ACC112 (cell line): ENCODE measurements at regions not wholly inside any gene's neighbourhood (a gene's known extent, or its start where the extent isn't known, plus 50 kb on each side); places are given as distances from the start of the nearest gene placed in this dataset.
"Not testable (repeated sequence)": the region's sequence is repeated elsewhere in the genome, so short reads cannot be mapped to it uniquely, and the experiment has no call there.

Source experiments
- H2AFZ ChIP-seq: fragments of 200-600 bp; sonication (generic); one replicate; pipeline ENCODE4 v1.6.0; 2017; ENCODE audit warnings: antibody characterized with exemption, low read length; ENCODE audit not compliant: unreplicated experiment
- H3K27ac ChIP-seq: fragments of 200-600 bp; sonication (generic); 2 replicates; pipeline ENCODE4 v1.5.1; 2014; ENCODE audit warnings: low read depth, mild to moderate bottlenecking, antibody characterized with exemption, low read length, moderate library complexity
- H3K27me3 ChIP-seq: fragments of 200-600 bp; sonication (generic); 2 replicates; pipeline ENCODE4 v1.6.1; 2014; ENCODE audit warnings: mild to moderate bottlenecking, antibody characterized with exemption, low read length, moderate library complexity, mixed read lengths; ENCODE audit not compliant: insufficient read depth
- H3K36me3 ChIP-seq: fragments of 200-600 bp; sonication (generic); 2 replicates; pipeline ENCODE4 v1.6.1; 2016; ENCODE audit warnings: mild to moderate bottlenecking, antibody characterized with exemption, low read length, moderate library complexity, mixed read lengths; ENCODE audit not compliant: insufficient read depth
- H3K4me1 ChIP-seq: fragments of 200-600 bp; sonication (generic); one replicate; pipeline ENCODE4 v1.6.1; 2016; ENCODE audit warnings: low read length, mixed read lengths; ENCODE audit not compliant: insufficient read depth, unreplicated experiment, control insufficient read depth
- H3K4me3 ChIP-seq: fragments of 200-600 bp; sonication (generic); 2 replicates; pipeline ENCODE4 v1.5.1; 2014; ENCODE audit warnings: mild to moderate bottlenecking, low read depth, low read length
- H3K79me2 ChIP-seq: fragments of 200-600 bp; sonication (generic); one replicate; pipeline ENCODE4 v1.6.0; 2016; ENCODE audit warnings: low read length; ENCODE audit not compliant: control insufficient read depth, unreplicated experiment, insufficient read depth

GRCh38 chr19:28619816-28620429 lies 593.0 kb downstream of the UQCRFS1 start:
- Histone ChIP-seq H3K4me3 (no peak overlapping the region), H3K27me3 (no peaks in the 10 kb centered on the region), H3K36me3 (no peaks in the 10 kb centered on the region), H3K27ac (no peak overlapping the region), H3K79me2 (no peaks in the 10 kb centered on the region), H3K4me1 (no peaks in the 10 kb centered on the region), H2AFZ (no peak overlapping the region)

GRCh38 chr19:28618504-28618903 lies 594.4 kb downstream of the UQCRFS1 start:
- Histone ChIP-seq H3K79me2 (no peaks in the 10 kb centered on the region), H3K27me3 (no peaks in the 10 kb centered on the region), H3K4me3 (no peak overlapping the region), H3K27ac (no peak overlapping the region), H3K36me3 (no peaks in the 10 kb centered on the region), H2AFZ (no peak overlapping the region), H3K4me1 (no peaks in the 10 kb centered on the region)

DNA sequence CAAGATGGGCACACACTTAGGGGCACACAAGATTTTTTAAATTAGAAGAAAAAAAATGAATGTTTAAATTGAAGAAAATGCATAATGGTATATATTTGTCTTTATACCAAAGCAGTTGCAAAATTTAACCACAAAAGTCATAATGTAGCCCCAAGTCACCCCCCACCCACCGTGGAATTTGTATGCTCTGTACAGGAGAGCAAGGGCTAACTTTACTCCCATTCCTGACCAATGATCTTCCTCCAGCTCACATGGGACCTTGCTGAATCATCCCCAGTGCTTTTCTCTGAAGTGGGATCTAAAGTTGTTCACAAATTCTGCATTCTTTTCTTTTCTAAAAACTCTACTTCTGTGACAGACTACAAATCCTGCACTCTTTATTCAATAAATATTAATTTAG lies 597.0 kb downstream of the UQCRFS1 start:
- Histone ChIP-seq H3K36me3 (no peaks in the 10 kb centered on the region), H3K27me3 (no peaks in the 10 kb centered on the region), H3K79me2 (no peaks in the 10 kb centered on the region), H2AFZ (no peak overlapping the region), H3K27ac (no peak overlapping the region), H3K4me1 (no peaks in the 10 kb centered on the region), H3K4me3 (no peak overlapping the region)

GRCh38 chr19:28615546-28615916 lies 597.4 kb downstream of the UQCRFS1 start:
- no peaks in the 10 kb centered on the region for H3K36me3 ChIP-seq
- no peaks in the 10 kb centered on the region for H3K27me3 ChIP-seq
- H3K4me3 ChIP-seq: no peak overlapping the region
- no peak overlapping the region for H3K27ac ChIP-seq
- H3K4me1 ChIP-seq: no peaks in the 10 kb centered on the region
- H3K79me2 ChIP-seq: no peaks in the 10 kb centered on the region
- H2AFZ ChIP-seq: no peak overlapping the region

- Histone ChIP-seq H3K36me3 (no peaks in the 10 kb centered on the region), H3K79me2 (no peaks in the 10 kb centered on the region), H3K27ac (no peak overlapping the region), H2AFZ (no peak overlapping the region), H3K4me3 (no peak overlapping the region), H3K27me3 (no peaks in the 10 kb centered on the region), H3K4me1 (no peaks in the 10 kb centered on the region)
Measured at GRCh38 chr19:28614634-28615545, 598.1 kb downstream of the UQCRFS1 start.

- H3K4me1 ChIP-seq: no peaks in the 10 kb centered on the region
- no peaks in the 10 kb centered on the region for H3K36me3 ChIP-seq
- no peak overlapping the region for H3K4me3 ChIP-seq
- no peak overlapping the region for H2AFZ ChIP-seq
- H3K27ac ChIP-seq: no peak overlapping the region
- no peaks in the 10 kb centered on the region for H3K27me3 ChIP-seq
- no peaks in the 10 kb centered on the region for H3K79me2 ChIP-seq
Measured at GRCh38 chr19:28612275-28612769, 600.6 kb downstream of the UQCRFS1 start.

DNA sequence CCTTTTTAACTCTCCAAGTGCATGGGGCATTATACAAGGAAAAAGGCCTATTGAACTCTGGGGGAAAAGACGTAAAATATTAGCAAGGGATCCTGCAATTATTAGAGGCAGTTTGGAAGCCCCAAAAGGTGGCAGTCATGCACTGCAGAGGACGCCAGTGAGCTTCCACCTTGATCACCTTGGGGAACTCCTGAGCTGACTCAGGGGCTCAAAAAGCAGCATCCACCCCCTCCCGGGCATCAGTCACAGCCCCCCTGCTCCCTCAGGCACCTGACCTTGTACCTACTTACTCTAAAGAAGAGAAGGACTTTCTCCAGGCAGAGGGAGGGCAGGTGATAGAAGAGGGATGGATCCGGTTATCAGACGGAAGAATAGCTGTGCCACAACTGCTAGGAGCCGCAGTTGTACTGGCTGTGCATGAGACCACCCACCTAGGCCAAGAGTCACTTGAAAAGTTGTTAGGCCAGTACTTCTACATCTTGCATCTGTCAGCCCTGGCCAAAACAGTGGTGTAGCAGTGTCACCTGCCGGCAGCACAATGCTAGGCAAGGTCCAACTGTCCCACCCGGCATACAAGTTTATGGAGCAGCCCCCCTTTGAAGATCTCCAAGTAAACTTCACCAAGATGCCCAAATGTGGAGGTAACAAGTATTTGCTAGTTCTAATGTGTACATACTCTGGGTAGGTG lies 601.6 kb downstream of the UQCRFS1 start:
- not testable (repeated sequence) for H3K27me3 ChIP-seq, H3K4me3 ChIP-seq, H3K36me3 ChIP-seq, H2AFZ ChIP-seq, H3K79me2 ChIP-seq, H3K4me1 ChIP-seq, H3K27ac ChIP-seq

DNA sequence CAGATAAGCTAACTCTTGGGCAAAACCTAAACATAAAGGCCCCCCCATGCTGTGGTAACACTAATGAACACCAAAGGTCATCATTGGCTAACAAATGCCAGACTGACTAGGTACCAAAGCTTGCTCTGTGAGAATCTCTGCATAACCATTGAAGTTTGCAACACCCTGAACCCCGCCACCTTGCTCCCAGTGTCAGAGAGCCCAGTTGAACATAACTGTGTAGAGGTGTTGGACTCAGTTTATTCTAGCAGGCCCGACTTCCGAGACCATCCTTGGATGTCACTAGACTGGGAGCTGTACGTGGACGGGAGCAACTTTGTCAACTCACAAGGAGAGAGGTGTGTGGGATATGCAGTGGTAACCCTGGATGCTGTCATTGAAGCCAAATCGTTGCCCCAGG lies 602.2 kb downstream of the UQCRFS1 start:
- H3K4me1 ChIP-seq: no peaks in the 10 kb centered on the region
- no peaks in the 10 kb centered on the region for H3K36me3 ChIP-seq
- H3K4me3 ChIP-seq: no peak overlapping the region
- H3K79me2 ChIP-seq: no peaks in the 10 kb centered on the region
- H2AFZ ChIP-seq: no peak overlapping the region
- no peaks in the 10 kb centered on the region for H3K27me3 ChIP-seq
- H3K27ac ChIP-seq: no peak overlapping the region

DNA sequence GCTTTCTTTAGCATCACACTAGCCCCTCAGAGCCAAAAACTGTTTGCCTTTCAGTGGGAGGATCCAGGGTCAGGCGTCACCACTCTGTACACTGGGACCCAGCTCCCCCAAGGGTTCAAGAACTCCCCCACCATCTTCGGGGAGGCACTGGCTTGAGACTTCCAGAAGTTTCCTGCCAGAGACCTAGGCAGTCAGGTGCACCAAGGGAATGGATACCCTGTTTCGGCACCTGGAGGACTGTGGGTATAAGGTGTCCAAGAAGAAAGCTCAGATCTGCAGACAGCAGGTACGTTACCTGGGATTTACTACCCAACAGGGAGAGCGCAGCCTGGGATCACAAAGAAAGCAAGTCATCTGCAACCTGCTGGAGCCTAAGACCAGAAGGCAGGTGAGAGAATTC lies 603.0 kb downstream of the UQCRFS1 start:
- H3K79me2 ChIP-seq: no peaks in the 10 kb centered on the region
- H3K27me3 ChIP-seq: no peaks in the 10 kb centered on the region
- no peak overlapping the region for H3K4me3 ChIP-seq
- no peaks in the 10 kb centered on the region for H3K4me1 ChIP-seq
- H3K27ac ChIP-seq: no peak overlapping the region
- H3K36me3 ChIP-seq: no peaks in the 10 kb centered on the region
- no peak overlapping the region for H2AFZ ChIP-seq

DNA sequence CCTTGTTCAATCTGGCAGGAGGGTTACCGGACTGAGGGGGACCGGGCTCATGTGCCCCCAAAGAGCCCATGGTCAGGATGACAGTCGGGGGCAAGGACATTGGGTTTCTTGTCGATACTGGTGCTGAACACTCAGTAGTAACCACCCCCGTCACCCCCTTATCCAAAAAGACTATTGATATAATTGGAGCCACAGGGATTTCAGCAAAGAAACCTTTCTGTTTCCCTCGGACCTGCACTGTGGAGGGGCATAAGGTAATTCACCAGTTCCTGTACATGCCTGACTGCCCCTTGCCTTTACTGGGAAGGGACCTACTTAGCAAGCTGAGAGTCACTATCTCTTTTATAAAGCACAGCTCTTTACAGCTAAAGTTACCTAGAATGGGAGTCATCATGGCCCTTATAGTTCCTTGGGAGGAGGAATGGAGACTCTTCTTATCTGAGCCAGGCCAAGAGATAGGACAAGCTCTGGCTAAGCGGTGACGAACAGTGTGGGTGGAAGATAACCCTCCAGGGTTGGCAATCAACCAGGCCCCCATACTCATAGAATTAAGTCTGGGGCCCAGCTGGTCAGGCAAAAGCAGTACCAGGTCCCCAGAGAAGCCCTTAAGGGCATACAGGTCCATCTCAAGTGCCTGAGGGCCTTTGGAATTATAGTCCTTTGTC lies 603.7 kb downstream of the UQCRFS1 start:
- H3K27ac ChIP-seq: no peak overlapping the region
- H3K27me3 ChIP-seq: no peaks in the 10 kb centered on the region
- H3K36me3 ChIP-seq: no peaks in the 10 kb centered on the region
- no peaks in the 10 kb centered on the region for H3K4me1 ChIP-seq
- no peaks in the 10 kb centered on the region for H3K79me2 ChIP-seq
- no peak overlapping the region for H2AFZ ChIP-seq
- H3K4me3 ChIP-seq: no peak overlapping the region
